ENCODE measurements at regions not wholly inside any gene's neighbourhood (a gene's known extent, or its start where the extent isn't known, plus 50 kb on each side); places are given as distances from the start of the nearest gene placed in this dataset.

GRCh38 chr1:34488080-34488708, 266.7 kb upstream of the GJB5 start:
- Histone ChIP-seq H3K4me1 (ENCODE audit: control insufficient read depth in 4 of 4, insufficient read depth in 4 of 4, low read length in 3 of 4) (no peaks in the 10 kb centered on the region), H3K27ac (ENCODE audit: low read depth in 1 of 2, low read length in 2 of 2) (no peak overlapping the region), H3K9ac (ENCODE audit: low read depth in 1 of 2, low read length in 2 of 2) (no peak overlapping the region), H3K4me3 (ENCODE audit: low read depth in 1 of 3, low read length in 3 of 3) (no peak overlapping the region), H3K36me3 (ENCODE audit: control insufficient read depth in 4 of 4, insufficient read depth in 3 of 4, low read depth in 1 of 4, low read length in 3 of 4) (no peaks in the 10 kb centered on the region), H3K9me3 (ENCODE audit: control insufficient read depth in 4 of 4, low read length in 3 of 4) (peaks cover 2 to 14% (median 4%) of the 10 kb centered on the region in 4 donors), H3K27me3 (ENCODE audit: control insufficient read depth in 4 of 4, insufficient read depth in 4 of 4, low read length in 3 of 4) (peaks cover 0 to 4% (median 0%) of the 10 kb centered on the region in 4 donors)
- no peak for TF ChIP-seq SP1 (IDR thresholded peaks at IDR 0.05)
- TF ChIP-seq ZBTB33 (IDR thresholded peaks at IDR 0.05): no peak
- no peak for TF ChIP-seq RXRA (IDR thresholded peaks at IDR 0.05)
- TF ChIP-seq HNF4A (conservative IDR thresholded peaks at IDR 0.05): no peak
- TF ChIP-seq ATF3 (IDR thresholded peaks at IDR 0.05): no peak
- no peak for TF ChIP-seq GABPA (IDR thresholded peaks at IDR 0.05 in 1 of 2, conservative IDR thresholded peaks at IDR 0.05 in 1 of 2)
- no peak for TF ChIP-seq FOXA2 (IDR thresholded peaks at IDR 0.05)
- TF ChIP-seq REST (IDR thresholded peaks at IDR 0.05): no peak
- TF ChIP-seq JUND (IDR thresholded peaks at IDR 0.05): no peak
- TF ChIP-seq YY1 (IDR thresholded peaks at IDR 0.05): no peak
- TF ChIP-seq NR2F2 (IDR thresholded peaks at IDR 0.05): no peak
- no peak for DNase-seq (ENCODE audit: low spot score)

- DNase-seq (ENCODE audit: low spot score): peak; percentile 46
- peaks cover 0 to 2% (median 0%) of the 10 kb centered on the region in 4 donors for H3K9me3 ChIP-seq (ENCODE audit: control insufficient read depth in 4 of 4, low read length in 3 of 4)
- 12% methylated on average over 6 of the region's 6 CpGs for WGBS
- H3K9ac ChIP-seq (ENCODE audit: low read depth in 1 of 2, low read length in 2 of 2): no peak overlapping the region
- H3K4me3 ChIP-seq (ENCODE audit: low read depth in 1 of 3, low read length in 3 of 3): no peak overlapping the region
- H3K27ac ChIP-seq (ENCODE audit: low read depth in 1 of 2, low read length in 2 of 2): no peak overlapping the region
- H3K27me3 ChIP-seq (ENCODE audit: control insufficient read depth in 4 of 4, insufficient read depth in 4 of 4, low read length in 3 of 4): peaks cover 0 to 5% (median 0%) of the 10 kb centered on the region in 4 donors
- no peaks in the 10 kb centered on the region for H3K4me1 ChIP-seq (ENCODE audit: control insufficient read depth in 4 of 4, insufficient read depth in 4 of 4, low read length in 3 of 4)
- H3K36me3 ChIP-seq (ENCODE audit: control insufficient read depth in 4 of 4, insufficient read depth in 3 of 4, low read depth in 1 of 4, low read length in 3 of 4): no peaks in the 10 kb centered on the region
- TF ChIP-seq REST (IDR thresholded peaks at IDR 0.05) (peak; percentile 99), TAF1 (conservative IDR thresholded peaks at IDR 0.05) (no peak)
Measured at GRCh38 chr1:34500451-34500850, 254.4 kb upstream of the GJB5 start.

Data from liver (tissue), 7 donors.